Ovary (tissue), 7 donors: ENCODE measurements at regions not wholly inside any gene's neighbourhood (a gene's known extent, or its start where the extent isn't known, plus 50 kb on each side); places are given as distances from the start of the nearest gene placed in this dataset.

ENCODE experiments used
- DNase-seq, 5 donors: peaks; one replicate each; pipeline ENCODE4 v3.0.0-alpha.2; 2019 to 2020
- H3K27ac ChIP-seq, 2 donors: fragments of 200-600 bp; one replicate each; pipeline versions ENCODE4 v1.5.1 to v1.8.0; 2019 to 2022
- H3K27me3 ChIP-seq: fragments of 200-600 bp; one replicate; pipeline ENCODE4 v1.8.0; 2022
- H3K36me3 ChIP-seq: fragments of 200-600 bp; sonication (generic); one replicate; pipeline ENCODE4 v1.5.1; 2019
- H3K4me1 ChIP-seq: one replicate; pipeline ENCODE4 v1.8.1; 2013; ENCODE audit warnings: mild to moderate bottlenecking, moderate library complexity; ENCODE audit not compliant: insufficient read depth
- H3K4me3 ChIP-seq: fragments of 200-600 bp; sonication (generic); one replicate; pipeline ENCODE4 v1.5.1; 2017
- H3K9me3 ChIP-seq, 2 donors: fragments of 200-600 bp in 1 of 2; sonication (generic) in 1 of 2; one replicate each; pipeline versions ENCODE4 v1.5.1 to v1.8.1; 2013 to 2019; ENCODE audit warnings: mild to moderate bottlenecking in 1 of 2, moderate library complexity in 1 of 2
- EP300 ChIP-seq: sonication (generic); formaldehyde crosslinking; IDR thresholded peaks from one replicate; pipeline ENCODE4 v1.6.1; 2017; ENCODE audit warnings: antibody characterized with exemption
- POLR2A ChIP-seq: fragments of 450-650 bp; IDR thresholded peaks from one replicate; pipeline ENCODE4 v1.6.1; 2017; ENCODE audit warnings: antibody characterized with exemption, mild to moderate bottlenecking, moderate library complexity
- WGBS, 3 donors: extraction: QIAGEN DNeasy Blood & Tissue Kit in 1 of 3; methylation state at CpG; one replicate each; pipeline versions ENCODE4 v1.1.5 to v1.1.7; 2013 to 2017; 5-methylcytosine and 5-hydroxymethylcytosine counted together
- intact Hi-C, 4 donors: fragments of 100-400 bp; cut with DNase I; formaldehyde crosslinking; loops; one replicate each; pipeline versions ENCODE4 v1.11.0 to v1.15.1; 2022 to 2023
- TF ChIP-seq, protein P1 (sequence below), 3 donors: fragments of 450-650 bp in 2 of 3; fragments of 200-600 bp in 1 of 3; IDR thresholded peaks; one replicate each; pipeline versions ENCODE4 v1.5.1 to v1.8.0; 2016 to 2022; ENCODE audit warnings: antibody characterized with exemption in 3 of 3, mild to moderate bottlenecking in 1 of 3
- donor health status: DM: no; HTN: no; CAD: no; lungs with moderate emphysema.
- donor health status: DM: no; HTN: no; CAD: no.
- donor health status: Bipolar disorder and iron deficiency.
- donor health status: DM: no; HTN: no; CAD: no.
- donor health status: DM: yes; HTN: yes; CAD: no.

DNA sequence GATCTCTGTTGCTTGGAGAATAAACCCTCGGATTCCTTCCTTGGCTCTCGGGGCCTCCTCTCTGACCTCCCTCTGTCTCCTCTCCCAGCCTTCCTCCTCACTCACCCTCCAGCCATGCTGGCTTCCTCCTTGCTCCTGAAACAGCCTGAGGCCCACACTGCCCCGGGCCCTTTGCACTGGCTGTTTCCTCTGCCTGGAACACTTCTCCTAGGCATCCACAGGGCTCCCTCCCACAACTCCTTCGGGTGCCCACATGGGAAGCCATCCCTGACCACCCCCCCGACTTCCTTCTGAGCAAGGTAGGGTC, 87.7 kb downstream of the CEBPB start:
- H3K27ac ChIP-seq: peak overlapping the region in 1 of 2 donors; percentile 38
- intact Hi-C loops: no loop called here
- H3K27me3 ChIP-seq: no peaks in the 10 kb centered on the region
- H3K9me3 ChIP-seq: no peaks in the 10 kb centered on the region
- peak in 2 of 5 donors; percentile 34 to 41 for DNase-seq
- TF ChIP-seq, protein P1, sequence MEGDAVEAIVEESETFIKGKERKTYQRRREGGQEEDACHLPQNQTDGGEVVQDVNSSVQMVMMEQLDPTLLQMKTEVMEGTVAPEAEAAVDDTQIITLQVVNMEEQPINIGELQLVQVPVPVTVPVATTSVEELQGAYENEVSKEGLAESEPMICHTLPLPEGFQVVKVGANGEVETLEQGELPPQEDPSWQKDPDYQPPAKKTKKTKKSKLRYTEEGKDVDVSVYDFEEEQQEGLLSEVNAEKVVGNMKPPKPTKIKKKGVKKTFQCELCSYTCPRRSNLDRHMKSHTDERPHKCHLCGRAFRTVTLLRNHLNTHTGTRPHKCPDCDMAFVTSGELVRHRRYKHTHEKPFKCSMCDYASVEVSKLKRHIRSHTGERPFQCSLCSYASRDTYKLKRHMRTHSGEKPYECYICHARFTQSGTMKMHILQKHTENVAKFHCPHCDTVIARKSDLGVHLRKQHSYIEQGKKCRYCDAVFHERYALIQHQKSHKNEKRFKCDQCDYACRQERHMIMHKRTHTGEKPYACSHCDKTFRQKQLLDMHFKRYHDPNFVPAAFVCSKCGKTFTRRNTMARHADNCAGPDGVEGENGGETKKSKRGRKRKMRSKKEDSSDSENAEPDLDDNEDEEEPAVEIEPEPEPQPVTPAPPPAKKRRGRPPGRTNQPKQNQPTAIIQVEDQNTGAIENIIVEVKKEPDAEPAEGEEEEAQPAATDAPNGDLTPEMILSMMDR (IDR thresholded peaks at IDR 0.05): no peak
- TF ChIP-seq EP300 (no peak), POLR2A (no peak)
- H3K4me1 ChIP-seq: peaks cover 4% of the 10 kb centered on the region
- H3K36me3 ChIP-seq: no peaks in the 10 kb centered on the region
- no peak overlapping the region for H3K4me3 ChIP-seq
- 69 to 75% (median 71%) methylated on average over 5 of the region's 5 CpGs for WGBS, 3 donors

DNA sequence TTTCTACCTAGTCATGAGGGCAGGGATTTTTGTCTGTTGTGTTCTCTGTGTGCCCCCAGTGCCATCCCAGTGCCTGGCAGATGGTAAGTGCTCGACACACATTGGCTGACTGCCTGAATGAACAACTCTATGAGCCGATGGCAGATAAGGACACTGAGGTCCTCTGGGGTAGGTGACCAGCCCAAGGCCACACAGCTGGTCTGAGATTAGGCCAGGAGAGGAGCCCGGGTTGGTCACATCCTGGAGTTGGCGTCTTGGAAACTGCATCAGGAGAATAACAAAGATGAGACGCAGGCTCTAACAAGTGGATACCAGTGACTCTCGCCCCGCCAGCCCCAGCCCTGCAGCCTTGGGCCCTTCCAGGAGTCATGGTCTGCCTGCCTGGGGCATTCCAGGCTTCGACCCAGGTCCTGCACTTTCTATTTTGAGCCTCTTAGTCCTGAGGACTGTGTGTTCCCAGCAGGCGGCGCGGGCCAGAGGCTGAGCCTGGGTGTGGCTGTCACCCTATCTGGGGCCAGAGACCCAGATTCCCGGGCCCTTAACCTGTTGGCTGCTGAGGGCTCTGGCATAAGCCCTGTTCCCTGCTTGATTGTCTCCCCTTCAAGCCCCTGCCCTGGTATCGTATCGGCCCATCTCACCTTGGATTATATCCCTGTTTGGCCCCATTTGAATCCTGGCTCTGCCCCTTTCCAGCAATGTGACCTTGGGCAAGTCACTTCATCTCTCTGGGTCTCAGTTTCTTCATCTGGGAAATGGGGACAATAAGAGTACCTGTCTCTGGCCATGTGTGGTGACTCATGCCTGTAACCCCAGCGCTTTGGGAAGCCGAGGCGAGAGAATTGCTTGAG, 88.3 kb downstream of the CEBPB start:
- Histone ChIP-seq H3K4me3 (no peak overlapping the region), H3K4me1 (peaks cover 7% of the 10 kb centered on the region), H3K27me3 (no peaks in the 10 kb centered on the region), H3K9me3 (no peaks in the 10 kb centered on the region), H3K36me3 (no peaks in the 10 kb centered on the region), H3K27ac (peak overlapping the region in 1 of 2 donors; percentile 38)
- WGBS, 3 donors: 51 to 56% (median 54%) methylated on average over 17 of the region's 17 CpGs
- no peak for TF ChIP-seq EP300
- TF ChIP-seq, protein P1 (IDR thresholded peaks at IDR 0.05): peak in 1 of 3 donors; percentile 35
- peak in 3 of 5 donors; percentile 77 to 84 (median 79) for DNase-seq
- intact Hi-C loops: no loop called here

DNA sequence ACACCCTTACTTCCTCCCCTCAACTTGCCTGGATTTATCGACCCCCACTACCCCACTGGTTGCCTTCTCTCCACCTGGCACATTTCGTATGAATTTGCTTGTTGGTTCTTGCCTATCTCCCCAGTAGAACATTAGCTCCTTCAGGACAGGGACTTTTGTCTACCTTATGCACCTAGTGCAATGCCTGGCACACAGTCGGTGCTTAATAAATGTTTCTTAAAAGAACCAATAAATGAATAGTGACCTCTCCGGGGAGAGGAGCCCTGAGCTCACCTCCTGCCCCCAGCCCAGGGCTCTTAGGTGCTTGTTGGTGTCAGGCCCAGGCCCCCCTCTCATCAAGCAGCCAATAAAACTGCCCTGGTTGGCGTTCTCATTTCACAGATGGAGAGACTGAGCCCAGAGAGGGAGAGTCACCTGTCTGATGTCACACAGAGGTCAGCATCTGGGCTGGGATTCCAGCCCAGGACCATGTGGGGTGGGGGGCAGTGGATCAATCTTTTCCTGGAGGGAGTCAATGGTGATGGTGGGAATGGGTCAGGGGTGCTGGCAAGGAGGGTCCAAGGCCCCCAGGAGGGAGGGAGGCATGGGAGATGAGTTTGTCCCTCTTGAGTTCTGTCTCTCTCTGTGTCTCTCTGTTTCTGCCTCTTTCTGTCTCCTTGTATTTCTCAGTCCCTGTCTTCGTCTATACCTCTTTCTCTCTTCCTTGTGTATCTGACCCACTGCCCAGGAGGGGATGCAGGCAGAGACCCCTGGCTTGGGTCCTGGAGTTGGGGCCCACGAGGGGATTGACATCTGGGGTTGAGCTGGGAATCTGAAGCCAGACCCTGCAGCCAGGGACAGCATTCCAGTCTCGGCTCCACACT, 89.6 kb downstream of the CEBPB start:
- intact Hi-C loops: loop anchor here in 2 of 4 donors (10.0 kb wide), 2 partner anchors 105 to 185 kb away; no protein-coding TSS in a partner anchor
- no peak overlapping the region for H3K4me3 ChIP-seq
- H3K27me3 ChIP-seq: no peaks in the 10 kb centered on the region
- no peaks in the 10 kb centered on the region for H3K36me3 ChIP-seq
- H3K9me3 ChIP-seq: no peaks in the 10 kb centered on the region
- DNase-seq: no peak
- 74 to 80% (median 75%) methylated on average over 8 of the region's 8 CpGs for WGBS, 3 donors
- H3K4me1 ChIP-seq: peaks cover 18% of the 10 kb centered on the region
- TF ChIP-seq POLR2A (no peak), EP300 (no peak)
- TF ChIP-seq, protein P1 (IDR thresholded peaks at IDR 0.05): no peak
- no peak overlapping the region for H3K27ac ChIP-seq

DNA sequence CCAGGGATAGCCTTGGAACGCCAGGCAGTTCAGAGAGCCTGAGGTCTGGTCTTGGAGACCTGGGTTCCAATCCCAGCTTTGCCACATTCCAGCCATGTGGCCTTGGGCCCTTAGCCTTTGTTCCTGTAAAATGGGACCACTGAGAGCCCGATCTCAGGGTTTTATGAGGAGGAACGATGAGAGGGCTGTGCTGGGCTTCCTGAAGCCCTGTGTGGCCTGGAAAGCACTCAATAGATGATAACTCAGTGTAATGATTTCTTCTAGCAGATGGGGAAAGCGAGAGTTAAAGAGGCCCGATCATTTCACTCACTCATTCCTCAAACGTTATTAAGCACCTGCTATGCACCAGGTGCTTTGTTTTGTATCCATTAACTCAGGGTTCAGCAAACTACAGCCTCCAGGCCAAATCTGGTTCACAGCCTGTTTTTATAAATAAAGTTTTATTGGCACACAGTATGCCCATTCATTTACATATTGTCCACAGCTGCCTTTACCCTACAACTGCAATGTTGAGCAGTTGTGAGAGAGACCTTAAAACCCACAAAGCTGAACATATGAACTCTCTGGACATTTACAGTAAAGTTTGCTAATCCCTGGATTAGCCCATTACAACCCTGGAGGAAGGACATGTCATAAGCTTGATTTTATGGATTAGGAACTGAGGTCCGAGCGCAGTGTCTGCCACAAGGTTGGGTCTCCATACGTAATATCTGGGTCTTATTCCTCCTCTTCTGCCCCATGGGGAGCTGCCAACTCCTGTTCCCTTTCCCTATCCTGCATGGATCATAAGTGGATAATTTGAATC, 90.4 kb downstream of the CEBPB start:
- Histone ChIP-seq H3K27me3 (no peaks in the 10 kb centered on the region), H3K4me3 (no peak overlapping the region), H3K27ac (no peak overlapping the region), H3K9me3 (no peaks in the 10 kb centered on the region), H3K36me3 (no peaks in the 10 kb centered on the region), H3K4me1 (peaks cover 23% of the 10 kb centered on the region)
- WGBS, 3 donors: 90 to 92% (median 90%) methylated on average over 9 of the region's 9 CpGs
- DNase-seq: no peak
- intact Hi-C loops: loop anchor here in 2 of 4 donors (10.0 kb wide), 2 partner anchors 104 to 184 kb away; no protein-coding TSS in a partner anchor
- TF ChIP-seq, protein P1 (IDR thresholded peaks at IDR 0.05): no peak
- no peak for TF ChIP-seq EP300
- TF ChIP-seq POLR2A: no peak
